BJ (cell line): ENCODE measurements at regions not wholly inside any gene's neighbourhood (a gene's known extent, or its start where the extent isn't known, plus 50 kb on each side); places are given as distances from the start of the nearest gene placed in this dataset.

ENCODE experiments used
- CTCF ChIA-PET: fragments of 350-600 bp; formaldehyde crosslinking; extraction: SDS; loops from one replicate; lab custom pipeline; 2021; ENCODE audit warnings: antibody characterized with exemption, inconsistent platforms; lab: Yijun Ruan, JAX
- POLR2A ChIA-PET: fragments of 300-600 bp; sonication (Branson Sonifier 250); formaldehyde crosslinking; extraction: SDS; loops from one replicate; lab custom pipeline; 2021; ENCODE audit warnings: antibody characterized with exemption; lab: Charles Lee
- DNase-seq: peaks from one replicate; pipeline ENCODE4 v3.0.0-alpha.2; 2011; ENCODE audit warnings: low read depth
- H3K27me3 ChIP-seq: 2 replicates; pipeline ENCODE4 v1.6.0; 2011; ENCODE audit warnings: low read length; ENCODE audit not compliant: control insufficient read depth, insufficient read depth
- H3K36me3 ChIP-seq: 2 replicates; pipeline ENCODE4 v1.5.1; 2011; ENCODE audit warnings: low read length; ENCODE audit not compliant: control insufficient read depth, insufficient read depth
- H3K4me3 ChIP-seq: 2 replicates; pipeline ENCODE4 v1.5.1; 2011; ENCODE audit warnings: low read depth, mild to moderate bottlenecking, control low read depth, low read length
- CTCF ChIP-seq: IDR thresholded peaks from 2 replicates; pipeline ENCODE4 v1.5.1; 2011; ENCODE audit warnings: low read depth, mild to moderate bottlenecking, control low read depth, inconsistent platforms, low read length, moderate library complexity; ENCODE audit not compliant: insufficient read depth

DNA sequence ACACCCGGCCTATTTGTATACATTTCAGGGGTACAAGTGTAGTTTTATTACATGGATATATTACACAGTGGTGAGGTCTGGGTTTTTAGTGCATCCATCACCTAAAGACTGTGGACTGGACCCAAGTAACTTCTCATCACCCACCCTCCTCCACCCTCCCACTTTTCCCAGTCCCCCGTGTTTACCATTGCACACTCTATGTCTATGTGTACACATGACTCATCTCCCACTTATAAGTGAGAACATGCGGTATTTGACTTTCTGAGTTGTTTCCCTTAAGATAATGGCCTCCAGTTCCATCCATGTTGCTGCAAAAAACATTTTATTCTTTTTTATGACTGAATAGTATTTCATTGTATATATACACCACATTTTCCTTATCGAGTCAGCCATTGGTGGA, 98.9 kb upstream of the WAC start:
- no peak for TF ChIP-seq CTCF
- Histone ChIP-seq H3K36me3 (no peaks in the 10 kb centered on the region), H3K4me3 (no peak overlapping the region), H3K27me3 (0 out of 2 replicates have a peak, but pooled peaks cover 1% of the 10 kb centered on the region)
- CTCF ChIA-PET: no interaction called here
- POLR2A ChIA-PET: no interaction called here
- DNase-seq: no peak

DNA sequence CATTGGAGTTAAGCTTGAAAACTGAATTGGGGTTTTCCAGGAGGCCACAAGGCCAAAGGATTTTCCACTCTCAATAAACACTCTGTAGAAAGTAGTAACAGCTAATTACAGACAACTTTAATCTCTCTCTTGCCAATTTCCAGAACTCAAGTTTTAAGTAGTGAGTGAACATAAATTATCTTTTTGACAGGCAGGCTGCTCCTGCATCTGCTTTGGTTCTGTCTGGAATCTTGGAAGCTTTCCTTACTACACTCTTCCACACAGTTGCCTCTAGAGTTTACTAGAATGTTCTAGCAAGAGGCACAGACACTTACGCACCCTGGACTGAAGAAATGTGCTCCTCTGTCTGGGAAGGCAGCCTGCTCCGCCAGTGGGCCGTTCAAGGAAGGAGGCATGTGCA, 90.5 kb upstream of the WAC start:
- DNase-seq: no peak
- no peak for TF ChIP-seq CTCF
- CTCF ChIA-PET: interaction anchor here (1.0 kb wide), 1 partner anchor 11 kb away, joined by 4 read pairs; no protein-coding TSS in a partner anchor
- POLR2A ChIA-PET: no interaction called here
- H3K27me3 ChIP-seq: peaks cover 5% of the 10 kb centered on the region
- H3K4me3 ChIP-seq: no peak overlapping the region
- H3K36me3 ChIP-seq: no peaks in the 10 kb centered on the region

DNA sequence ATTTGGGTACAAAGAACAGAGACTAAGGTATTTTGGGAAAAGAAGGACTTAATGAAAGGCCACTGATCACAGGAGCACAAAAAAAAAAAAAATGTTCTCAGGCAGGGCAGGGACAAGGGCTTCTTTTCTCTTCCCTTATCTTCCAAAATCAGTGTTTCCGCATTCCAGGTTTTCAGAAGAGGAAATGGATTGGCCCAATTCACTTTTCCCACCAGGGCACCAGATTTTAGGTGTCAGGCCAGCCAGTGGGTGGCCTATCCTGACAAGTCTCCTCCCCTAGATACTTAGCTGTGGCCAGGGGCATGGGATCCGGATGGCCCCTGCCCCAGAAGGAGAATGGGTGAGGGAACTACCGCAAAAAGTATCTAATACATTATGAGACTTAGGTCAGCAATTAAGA, 88.9 kb upstream of the WAC start:
- no peak for DNase-seq
- H3K4me3 ChIP-seq: no peak overlapping the region
- no peak for TF ChIP-seq CTCF
- no peaks in the 10 kb centered on the region for H3K36me3 ChIP-seq
- CTCF ChIA-PET: no interaction called here
- POLR2A ChIA-PET: no interaction called here
- peaks cover 7% of the 10 kb centered on the region for H3K27me3 ChIP-seq

DNA sequence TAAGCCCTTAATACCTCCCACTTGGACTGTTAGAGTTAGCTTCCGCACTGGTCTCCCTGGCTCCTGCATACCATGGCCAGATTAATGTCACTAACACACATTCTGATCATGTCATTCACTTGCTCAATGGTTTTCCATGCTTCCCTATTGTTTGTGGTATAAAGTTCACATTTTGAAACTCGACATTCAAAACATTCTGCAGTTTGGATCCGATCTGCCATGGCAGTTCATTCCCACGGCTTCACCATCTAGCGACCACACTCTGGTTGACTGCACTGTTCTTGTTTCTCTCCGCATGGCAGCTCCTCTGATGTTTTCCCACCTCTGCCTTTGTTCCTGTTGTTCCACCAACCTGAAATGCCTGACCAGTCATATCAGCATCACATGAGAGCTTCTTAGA, 87.4 kb upstream of the WAC start:
- peaks cover 7% of the 10 kb centered on the region for H3K27me3 ChIP-seq
- ChIA-PET POLR2A (no interaction called here), CTCF (no interaction called here)
- H3K36me3 ChIP-seq: no peaks in the 10 kb centered on the region
- no peak for TF ChIP-seq CTCF
- no peak for DNase-seq
- H3K4me3 ChIP-seq: no peak overlapping the region

DNA sequence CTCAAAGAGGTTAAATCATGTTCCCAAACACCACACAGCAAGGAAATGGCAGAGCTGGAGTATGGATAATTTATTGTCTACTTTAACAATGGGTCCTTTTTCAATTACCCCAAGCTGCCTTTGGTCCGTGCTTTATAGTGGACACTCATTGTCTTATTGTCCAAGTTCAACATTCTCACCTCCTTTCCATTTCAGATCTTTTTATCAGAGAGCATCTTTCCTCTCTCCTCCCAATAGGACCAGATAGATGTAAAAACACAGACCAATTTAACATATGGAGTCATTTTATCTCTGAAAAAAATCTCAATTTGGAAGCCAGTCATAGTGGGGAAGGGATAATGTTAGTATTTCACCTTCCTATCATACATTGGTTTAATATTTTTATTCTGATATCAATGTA, 83.5 kb upstream of the WAC start:
- Histone ChIP-seq H3K4me3 (no peak overlapping the region), H3K36me3 (no peaks in the 10 kb centered on the region), H3K27me3 (0 out of 2 replicates have a peak, but pooled peaks cover 2% of the 10 kb centered on the region)
- DNase-seq: no peak
- CTCF ChIA-PET: no interaction called here
- POLR2A ChIA-PET: no interaction called here
- TF ChIP-seq CTCF: no peak
